HT1080 (cell line): ENCODE measurements at regions not wholly inside any gene's neighbourhood (a gene's known extent, or its start where the extent isn't known, plus 50 kb on each side); places are given as distances from the start of the nearest gene placed in this dataset.

Source experiments
- DNase-seq: peaks from one replicate; pipeline ENCODE4 v3.0.0-alpha.2; 2015; ENCODE audit warnings: low read depth

- no peak for DNase-seq
Observed at GRCh38 chr2:217479566-217479965, 523.2 kb downstream of the TNS1 start.

GRCh38 chr2:217478831-217479455 is 523.9 kb downstream of the TNS1 start:
- no peak for DNase-seq

- no peak for DNase-seq
Observed at GRCh38 chr2:217477583-217477982, 525.2 kb downstream of the TNS1 start.

- no peak for DNase-seq
Observed at GRCh38 chr2:217475791-217476190, 527.0 kb downstream of the TNS1 start.

- DNase-seq, result no peak
Observed at GRCh38 chr2:217475101-217475500, 527.7 kb downstream of the TNS1 start.

- DNase-seq, result peak; percentile 10
Observed at GRCh38 chr2:217471319-217471718, 531.5 kb downstream of the TNS1 start.

GRCh38 chr2:217469203-217469810 is 533.5 kb downstream of the TNS1 start:
- peak; percentile 11 for DNase-seq

GRCh38 chr2:217468042-217468830 is 534.6 kb downstream of the TNS1 start:
- no peak for DNase-seq

GRCh38 chr2:217467331-217467730 is 535.5 kb downstream of the TNS1 start:
- no peak for DNase-seq

GRCh38 chr2:217466805-217467204 is 536.0 kb downstream of the TNS1 start:
- DNase-seq, result no peak

GRCh38 chr2:217466104-217466503 is 536.7 kb downstream of the TNS1 start:
- no peak for DNase-seq

- DNase-seq, result no peak
Observed at GRCh38 chr2:217465100-217465499, 537.7 kb downstream of the TNS1 start.

GRCh38 chr2:217463402-217464075 is 539.3 kb downstream of the TNS1 start:
- no peak for DNase-seq

- DNase-seq, result no peak
Observed at GRCh38 chr2:217462121-217462520, 540.7 kb downstream of the TNS1 start.

GRCh38 chr2:217461674-217462073 is 541.1 kb downstream of the TNS1 start:
- no peak for DNase-seq

GRCh38 chr2:217459680-217460405 is 543.0 kb downstream of the TNS1 start:
- peak; percentile 11 for DNase-seq

- no peak for DNase-seq
Observed at GRCh38 chr2:217459016-217459415, 543.8 kb downstream of the TNS1 start.

- no peak for DNase-seq
Observed at GRCh38 chr2:217456016-217456415, 546.8 kb downstream of the TNS1 start.

GRCh38 chr2:217452928-217453327 is 549.9 kb downstream of the TNS1 start:
- DNase-seq, result no peak

GRCh38 chr2:217451666-217452065 is 551.1 kb downstream of the TNS1 start:
- DNase-seq, result peak; percentile 74

- no peak for DNase-seq
Observed at GRCh38 chr2:217449444-217449843, 553.4 kb downstream of the TNS1 start.
